ENCODE measurements at regions not wholly inside any gene's neighbourhood (a gene's known extent, or its start where the extent isn't known, plus 50 kb on each side); places are given as distances from the start of the nearest gene placed in this dataset.
"Not testable (repeated sequence)": the region's sequence is repeated elsewhere in the genome, so short reads cannot be mapped to it uniquely, and the experiment has no call there.

- no peak overlapping the region for H3K4me3 ChIP-seq (ENCODE audit: low read depth in 1 of 2, low read length in 2 of 2)
- H3K9me3 ChIP-seq (ENCODE audit: control insufficient read depth in 1 of 2, low read length in 2 of 2): no peaks in the 10 kb centered on the region
- H3K27me3 ChIP-seq (ENCODE audit: low read depth, low read length): no peaks in the 10 kb centered on the region
- peaks cover 0 to 3% of the 10 kb centered on the region in 2 donors for H3K4me1 ChIP-seq (ENCODE audit: control insufficient read depth in 1 of 2, insufficient read depth in 2 of 2, low read length in 2 of 2)
- no peak overlapping the region for H3K27ac ChIP-seq (ENCODE audit: low read length)
- no peaks in the 10 kb centered on the region for H3K36me3 ChIP-seq (ENCODE audit: control insufficient read depth in 1 of 2, insufficient read depth in 2 of 2, low read length in 2 of 2)
Measured at GRCh38 chr2:106339609-106340008, 128.6 kb downstream of the RGPD3 start.

DNA sequence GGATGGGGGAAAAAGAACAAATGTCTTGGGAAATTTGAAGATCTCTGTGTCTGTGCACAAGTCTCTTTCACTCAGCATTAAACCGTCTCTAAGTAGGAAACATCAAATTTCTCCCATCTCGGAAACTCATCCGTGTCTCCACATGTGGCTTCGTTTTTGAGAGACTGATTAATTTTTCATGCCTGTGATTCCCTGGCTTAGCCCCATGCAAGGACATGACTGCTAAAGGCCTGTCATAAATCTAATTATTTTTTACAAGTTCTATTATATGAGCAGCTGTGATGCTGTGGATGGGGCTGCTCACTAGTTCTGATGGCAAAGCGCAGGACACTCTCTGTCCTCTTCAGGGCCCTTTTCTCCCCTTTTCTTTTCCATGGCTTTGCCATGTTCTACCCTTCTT is 129.1 kb downstream of the RGPD3 start:
- Histone ChIP-seq H3K27me3 (ENCODE audit: low read depth, low read length) (no peaks in the 10 kb centered on the region), H3K9me3 (ENCODE audit: control insufficient read depth in 1 of 2, low read length in 2 of 2) (no peaks in the 10 kb centered on the region), H3K4me1 (ENCODE audit: control insufficient read depth in 1 of 2, insufficient read depth in 2 of 2, low read length in 2 of 2) (peaks cover 0 to 3% of the 10 kb centered on the region in 2 donors), H3K36me3 (ENCODE audit: control insufficient read depth in 1 of 2, insufficient read depth in 2 of 2, low read length in 2 of 2) (no peaks in the 10 kb centered on the region), H3K27ac (ENCODE audit: low read length) (no peak overlapping the region), H3K4me3 (ENCODE audit: low read depth in 1 of 2, low read length in 2 of 2) (no peak overlapping the region)

DNA sequence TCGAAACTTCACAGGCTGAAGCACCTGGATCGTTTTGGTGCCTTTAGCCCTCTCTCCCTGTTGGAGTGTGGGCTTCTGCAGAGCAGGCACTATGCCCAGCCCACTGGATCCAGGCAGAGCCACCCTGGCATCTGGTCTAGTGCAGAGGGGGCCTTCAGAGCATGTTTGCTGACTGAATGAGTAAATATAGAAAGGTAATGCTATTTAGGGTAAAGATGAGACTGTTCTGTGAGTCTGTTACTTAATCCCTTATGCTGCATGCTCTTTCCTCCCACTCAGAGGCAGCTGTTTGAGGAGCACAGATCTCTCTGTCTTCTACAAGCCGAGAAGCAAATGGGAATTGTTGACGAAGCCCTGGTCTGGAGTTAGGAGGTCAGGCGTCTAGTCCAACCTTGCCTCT is 130.2 kb downstream of the RGPD3 start:
- Histone ChIP-seq H3K9me3 (ENCODE audit: control insufficient read depth in 1 of 2, low read length in 2 of 2) (no peaks in the 10 kb centered on the region), H3K27ac (ENCODE audit: low read length) (no peak overlapping the region)

DNA sequence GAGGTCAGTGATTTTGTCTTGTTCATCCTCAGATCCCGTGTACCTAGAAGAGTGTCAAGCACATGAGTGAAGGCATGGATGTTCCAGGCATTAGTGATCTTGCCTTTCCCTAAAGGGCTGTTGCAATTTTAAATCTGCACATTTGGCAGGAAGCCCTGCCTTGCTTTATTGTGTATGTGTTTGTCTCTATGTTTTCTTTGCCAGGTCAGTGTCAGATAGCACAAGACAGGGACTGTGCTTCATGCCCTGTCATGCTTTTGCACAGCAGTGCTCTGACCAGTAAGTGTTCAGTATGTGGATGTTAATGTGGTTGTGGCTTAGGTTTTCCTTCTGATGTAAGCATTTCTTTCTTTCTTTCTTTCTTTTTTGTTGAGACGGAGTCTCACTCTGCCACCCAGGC is 131.5 kb downstream of the RGPD3 start:
- H3K4me3 ChIP-seq (ENCODE audit: low read depth in 1 of 2, low read length in 2 of 2): no peak overlapping the region
- peaks cover 0 to 3% of the 10 kb centered on the region in 2 donors for H3K4me1 ChIP-seq (ENCODE audit: control insufficient read depth in 1 of 2, insufficient read depth in 2 of 2, low read length in 2 of 2)
- H3K36me3 ChIP-seq (ENCODE audit: control insufficient read depth in 1 of 2, insufficient read depth in 2 of 2, low read length in 2 of 2): no peaks in the 10 kb centered on the region
- no peaks in the 10 kb centered on the region for H3K9me3 ChIP-seq (ENCODE audit: control insufficient read depth in 1 of 2, low read length in 2 of 2)
- H3K27me3 ChIP-seq (ENCODE audit: low read depth, low read length): no peaks in the 10 kb centered on the region
- no peak overlapping the region for H3K27ac ChIP-seq (ENCODE audit: low read length)

More for the DNA sequence above, 130.2 kb downstream of the RGPD3 start:
- H3K4me3 ChIP-seq (ENCODE audit: low read depth in 1 of 2, low read length in 2 of 2): no peak overlapping the region
- peaks cover 0 to 3% of the 10 kb centered on the region in 2 donors for H3K4me1 ChIP-seq (ENCODE audit: control insufficient read depth in 1 of 2, insufficient read depth in 2 of 2, low read length in 2 of 2)
- H3K36me3 ChIP-seq (ENCODE audit: control insufficient read depth in 1 of 2, insufficient read depth in 2 of 2, low read length in 2 of 2): no peaks in the 10 kb centered on the region
- H3K27me3 ChIP-seq (ENCODE audit: low read depth, low read length): no peaks in the 10 kb centered on the region

- Histone ChIP-seq H3K9me3 (ENCODE audit: control insufficient read depth in 1 of 2, low read length in 2 of 2) (no peaks in the 10 kb centered on the region), H3K4me3 (ENCODE audit: low read depth in 1 of 2, low read length in 2 of 2) (no peak overlapping the region), H3K27ac (ENCODE audit: low read length) (no peak overlapping the region), H3K36me3 (ENCODE audit: control insufficient read depth in 1 of 2, insufficient read depth in 2 of 2, low read length in 2 of 2) (no peaks in the 10 kb centered on the region), H3K27me3 (ENCODE audit: low read depth, low read length) (no peaks in the 10 kb centered on the region), H3K4me1 (ENCODE audit: control insufficient read depth in 1 of 2, insufficient read depth in 2 of 2, low read length in 2 of 2) (peaks cover 0 to 3% of the 10 kb centered on the region in 2 donors)
Measured at GRCh38 chr2:106336108-106336507, 132.1 kb downstream of the RGPD3 start.

GRCh38 chr2:106334802-106335201 is 133.4 kb downstream of the RGPD3 start:
- Histone ChIP-seq H3K27me3 (ENCODE audit: low read depth, low read length) (no peaks in the 10 kb centered on the region), H3K4me1 (ENCODE audit: control insufficient read depth in 1 of 2, insufficient read depth in 2 of 2, low read length in 2 of 2) (peaks cover 0 to 3% of the 10 kb centered on the region in 2 donors), H3K4me3 (ENCODE audit: low read depth in 1 of 2, low read length in 2 of 2) (no peak overlapping the region), H3K27ac (ENCODE audit: low read length) (no peak overlapping the region), H3K36me3 (ENCODE audit: control insufficient read depth in 1 of 2, insufficient read depth in 2 of 2, low read length in 2 of 2) (no peaks in the 10 kb centered on the region), H3K9me3 (ENCODE audit: control insufficient read depth in 1 of 2, low read length in 2 of 2) (no peaks in the 10 kb centered on the region)

- H3K27ac ChIP-seq (ENCODE audit: low read length); H3K36me3 ChIP-seq (ENCODE audit: control insufficient read depth in 1 of 2, insufficient read depth in 2 of 2, low read length in 2 of 2); H3K9me3 ChIP-seq (ENCODE audit: control insufficient read depth in 1 of 2, low read length in 2 of 2); H3K4me3 ChIP-seq (ENCODE audit: low read depth in 1 of 2, low read length in 2 of 2); H3K4me1 ChIP-seq (ENCODE audit: control insufficient read depth in 1 of 2, insufficient read depth in 2 of 2, low read length in 2 of 2); H3K27me3 ChIP-seq (ENCODE audit: low read depth, low read length): not testable (repeated sequence)
Measured at GRCh38 chr2:106333253-106333873, 134.8 kb downstream of the RGPD3 start.

- no peaks in the 10 kb centered on the region for H3K9me3 ChIP-seq (ENCODE audit: control insufficient read depth in 1 of 2, low read length in 2 of 2)
Measured at GRCh38 chr2:106332054-106332453, 136.2 kb downstream of the RGPD3 start.

DNA sequence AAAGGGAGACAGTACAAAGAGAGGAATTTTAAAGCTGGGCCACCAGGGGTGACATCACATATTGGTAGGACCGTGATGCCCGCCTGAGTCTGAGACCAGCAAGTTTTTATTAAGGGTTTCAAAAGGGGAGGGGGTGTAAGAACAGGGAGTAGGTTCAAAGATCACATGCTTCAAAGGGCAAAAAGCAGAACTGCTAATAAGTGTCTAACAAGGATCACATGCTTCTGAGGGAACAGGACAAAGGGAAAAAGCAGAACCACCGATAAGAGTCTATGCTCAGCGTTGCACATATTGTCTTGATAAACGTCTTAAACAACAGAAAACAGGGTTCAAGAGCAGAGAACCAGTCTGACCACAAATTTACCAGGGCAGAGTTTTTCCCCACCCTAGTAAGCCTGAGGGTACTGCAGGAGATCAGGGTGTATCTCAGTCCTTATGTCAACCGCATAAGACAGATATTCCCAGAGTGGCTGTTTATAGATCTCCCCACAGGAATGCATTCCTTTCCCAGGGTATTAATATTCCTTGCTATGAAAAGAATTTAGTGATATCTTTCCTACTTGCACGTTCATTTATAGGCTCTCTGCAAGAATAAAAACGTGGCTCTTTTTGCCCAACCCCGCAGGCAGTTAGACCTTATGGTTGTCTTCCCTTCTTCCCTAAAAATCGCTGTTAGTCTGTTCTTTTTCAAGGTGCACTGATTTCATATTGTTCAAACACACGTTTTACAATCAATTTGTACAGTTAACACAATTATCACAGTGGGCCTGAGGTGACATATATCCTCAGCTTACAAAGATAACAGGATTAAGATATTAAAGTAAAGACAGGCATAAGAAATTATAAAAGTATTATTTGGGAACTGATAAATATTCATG is 136.5 kb upstream of the UXS1 start:
- H3K27ac ChIP-seq (ENCODE audit: low read length); H3K36me3 ChIP-seq (ENCODE audit: control insufficient read depth in 1 of 2, insufficient read depth in 2 of 2, low read length in 2 of 2); H3K9me3 ChIP-seq (ENCODE audit: control insufficient read depth in 1 of 2, low read length in 2 of 2); H3K27me3 ChIP-seq (ENCODE audit: low read depth, low read length); H3K4me3 ChIP-seq (ENCODE audit: low read depth in 1 of 2, low read length in 2 of 2); H3K4me1 ChIP-seq (ENCODE audit: control insufficient read depth in 1 of 2, insufficient read depth in 2 of 2, low read length in 2 of 2): not testable (repeated sequence)

More at GRCh38 chr2:106332054-106332453, 136.2 kb downstream of the RGPD3 start:
- Histone ChIP-seq H3K27ac (ENCODE audit: low read length) (no peak overlapping the region), H3K4me3 (ENCODE audit: low read depth in 1 of 2, low read length in 2 of 2) (no peak overlapping the region), H3K27me3 (ENCODE audit: low read depth, low read length) (no peaks in the 10 kb centered on the region), H3K4me1 (ENCODE audit: control insufficient read depth in 1 of 2, insufficient read depth in 2 of 2, low read length in 2 of 2) (peaks cover 0 to 3% of the 10 kb centered on the region in 2 donors), H3K36me3 (ENCODE audit: control insufficient read depth in 1 of 2, insufficient read depth in 2 of 2, low read length in 2 of 2) (no peaks in the 10 kb centered on the region)

GRCh38 chr2:106323337-106324013 is 129.4 kb upstream of the UXS1 start:
- H3K4me1 ChIP-seq (ENCODE audit: control insufficient read depth in 1 of 2, insufficient read depth in 2 of 2, low read length in 2 of 2): no peaks in the 10 kb centered on the region
- H3K27ac ChIP-seq (ENCODE audit: low read length): no peak overlapping the region
- no peaks in the 10 kb centered on the region for H3K36me3 ChIP-seq (ENCODE audit: control insufficient read depth in 1 of 2, insufficient read depth in 2 of 2, low read length in 2 of 2)
- H3K27me3 ChIP-seq (ENCODE audit: low read depth, low read length): no peaks in the 10 kb centered on the region
- no peak overlapping the region for H3K4me3 ChIP-seq (ENCODE audit: low read depth in 1 of 2, low read length in 2 of 2)
- no peaks in the 10 kb centered on the region for H3K9me3 ChIP-seq (ENCODE audit: control insufficient read depth in 1 of 2, low read length in 2 of 2)

DNA sequence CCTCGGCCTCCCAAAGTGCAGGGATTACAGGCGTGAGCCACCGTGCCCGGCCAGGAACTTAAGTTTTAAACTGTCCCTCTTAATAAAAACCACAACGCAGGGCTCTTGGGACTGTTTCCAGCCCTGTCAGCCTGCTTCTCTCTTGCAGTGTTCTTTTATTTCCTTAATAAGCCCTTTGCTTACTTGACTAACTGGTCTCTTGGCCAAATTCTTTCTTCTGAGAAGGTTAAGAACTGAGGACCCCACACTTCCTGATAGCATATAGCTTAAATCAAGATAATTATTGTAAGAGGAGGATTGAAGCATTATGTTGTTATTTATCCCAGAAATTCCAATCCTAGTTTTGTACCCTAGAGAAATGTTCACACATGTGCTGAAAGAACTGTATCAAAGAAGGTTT is 128.2 kb upstream of the UXS1 start:
- H3K9me3 ChIP-seq (ENCODE audit: control insufficient read depth in 1 of 2, low read length in 2 of 2): no peaks in the 10 kb centered on the region
- no peaks in the 10 kb centered on the region for H3K36me3 ChIP-seq (ENCODE audit: control insufficient read depth in 1 of 2, insufficient read depth in 2 of 2, low read length in 2 of 2)
- H3K4me1 ChIP-seq (ENCODE audit: control insufficient read depth in 1 of 2, insufficient read depth in 2 of 2, low read length in 2 of 2): no peaks in the 10 kb centered on the region
- no peak overlapping the region for H3K4me3 ChIP-seq (ENCODE audit: low read depth in 1 of 2, low read length in 2 of 2)
- no peaks in the 10 kb centered on the region for H3K27me3 ChIP-seq (ENCODE audit: low read depth, low read length)
- no peak overlapping the region for H3K27ac ChIP-seq (ENCODE audit: low read length)
